ENCODE measurements at regions not wholly inside any gene's neighbourhood (a gene's known extent, or its start where the extent isn't known, plus 50 kb on each side); places are given as distances from the start of the nearest gene placed in this dataset.
A peak's percentile ranks its signal among the peaks of the same experiment; 100 is the strongest.
"Not testable (repeated sequence)": the region's sequence is repeated elsewhere in the genome, so short reads cannot be mapped to it uniquely, and the experiment has no call there.

- DNase-seq (ENCODE audit: low read depth, low spot score), result peak; percentile 86
These were observed 308.4 kb downstream of the RPLP1 start for GRCh38 chr15:69760890-69761568.

GRCh38 chr15:69762373-69763148 is 309.9 kb downstream of the RPLP1 start:
- DNase-seq (ENCODE audit: low read depth, low spot score), result no peak

- no peak for DNase-seq (ENCODE audit: low read depth, low spot score)
These were observed 311.2 kb downstream of the RPLP1 start for GRCh38 chr15:69763831-69764230.

- DNase-seq (ENCODE audit: low read depth, low spot score), result no peak
These were observed 313.5 kb downstream of the RPLP1 start for GRCh38 chr15:69766156-69766555.

- no peak for DNase-seq (ENCODE audit: low read depth, low spot score)
These were observed 314.6 kb downstream of the RPLP1 start for GRCh38 chr15:69767191-69767590.

- DNase-seq (ENCODE audit: low read depth, low spot score), result not testable (repeated sequence)
These were observed 316.7 kb downstream of the RPLP1 start for GRCh38 chr15:69769336-69769735.

- DNase-seq (ENCODE audit: low read depth, low spot score), result not testable (repeated sequence)
These were observed 321.6 kb downstream of the RPLP1 start for GRCh38 chr15:69774258-69774657.

- not testable (repeated sequence) for DNase-seq (ENCODE audit: low read depth, low spot score)
These were observed 322.1 kb downstream of the RPLP1 start for GRCh38 chr15:69774711-69775110.

GRCh38 chr15:69777356-69777755 is 320.4 kb downstream of the TLE3 start:
- no peak for DNase-seq (ENCODE audit: low read depth, low spot score)

GRCh38 chr15:69780374-69780773 is 317.3 kb downstream of the TLE3 start:
- no peak for DNase-seq (ENCODE audit: low read depth, low spot score)

GRCh38 chr15:69780981-69781380 is 316.7 kb downstream of the TLE3 start:
- DNase-seq (ENCODE audit: low read depth, low spot score), result no peak

GRCh38 chr15:69781411-69782125 is 316.1 kb downstream of the TLE3 start:
- DNase-seq (ENCODE audit: low read depth, low spot score), result no peak

- DNase-seq (ENCODE audit: low read depth, low spot score), result no peak
These were observed 315.5 kb downstream of the TLE3 start for GRCh38 chr15:69782139-69782658.

GRCh38 chr15:69782809-69783208 is 314.9 kb downstream of the TLE3 start:
- no peak for DNase-seq (ENCODE audit: low read depth, low spot score)

- no peak for DNase-seq (ENCODE audit: low read depth, low spot score)
These were observed 314.5 kb downstream of the TLE3 start for GRCh38 chr15:69783211-69783610.

- DNase-seq (ENCODE audit: low read depth, low spot score), result no peak
These were observed 312.7 kb downstream of the TLE3 start for GRCh38 chr15:69784798-69785566.

GRCh38 chr15:69786136-69786701 is 311.5 kb downstream of the TLE3 start:
- DNase-seq (ENCODE audit: low read depth, low spot score), result no peak

GRCh38 chr15:69787791-69788190 is 309.9 kb downstream of the TLE3 start:
- DNase-seq (ENCODE audit: low read depth, low spot score), result no peak

GRCh38 chr15:69789648-69790393 is 307.9 kb downstream of the TLE3 start:
- no peak for DNase-seq (ENCODE audit: low read depth, low spot score)

- DNase-seq (ENCODE audit: low read depth, low spot score), result no peak
These were observed 307.1 kb downstream of the TLE3 start for GRCh38 chr15:69790632-69791031.
